Epidermal melanocyte (primary cell): ENCODE measurements at regions not wholly inside any gene's neighbourhood (a gene's known extent, or its start where the extent isn't known, plus 50 kb on each side); places are given as distances from the start of the nearest gene placed in this dataset.

Source experiments
- DNase-seq: peaks from one replicate; pipeline ENCODE4 v3.0.0; 2011; ENCODE audit warnings: low spot score; ENCODE audit not compliant: insufficient read length

GRCh38 chr2:15861172-15861822, 79.1 kb upstream of the MYCN start:
- DNase-seq, result no peak

GRCh38 chr2:15861898-15862297, 78.5 kb upstream of the MYCN start:
- no peak for DNase-seq

GRCh38 chr2:15863089-15863488, 77.3 kb upstream of the MYCN start:
- no peak for DNase-seq

- DNase-seq, result no peak
Measured at GRCh38 chr2:15863494-15864175, 76.7 kb upstream of the MYCN start.

- DNase-seq, result no peak
Measured at GRCh38 chr2:15864176-15864769, 76.1 kb upstream of the MYCN start.

GRCh38 chr2:15865923-15866322, 74.4 kb upstream of the MYCN start:
- no peak for DNase-seq

GRCh38 chr2:15866563-15867193, 73.7 kb upstream of the MYCN start:
- DNase-seq, result no peak

GRCh38 chr2:15867194-15868171, 72.9 kb upstream of the MYCN start:
- DNase-seq, result no peak

- DNase-seq, result no peak
Measured at GRCh38 chr2:15868186-15868585, 72.2 kb upstream of the MYCN start.

GRCh38 chr2:15868704-15869103, 71.6 kb upstream of the MYCN start:
- DNase-seq, result no peak

GRCh38 chr2:15869396-15869795, 71.0 kb upstream of the MYCN start:
- DNase-seq, result no peak

GRCh38 chr2:15869871-15870270, 70.5 kb upstream of the MYCN start:
- no peak for DNase-seq

GRCh38 chr2:15870565-15870964, 69.8 kb upstream of the MYCN start:
- DNase-seq, result no peak

GRCh38 chr2:15871239-15871783, 69.0 kb upstream of the MYCN start:
- DNase-seq, result no peak

- no peak for DNase-seq
Measured at GRCh38 chr2:15872854-15873253, 67.5 kb upstream of the MYCN start.

- DNase-seq, result no peak
Measured at GRCh38 chr2:15874321-15874720, 66.0 kb upstream of the MYCN start.

GRCh38 chr2:15874854-15875804, 65.2 kb upstream of the MYCN start:
- no peak for DNase-seq

GRCh38 chr2:15875969-15876705, 64.2 kb upstream of the MYCN start:
- no peak for DNase-seq
